Nephron (organoid): ENCODE measurements at regions not wholly inside any gene's neighbourhood (a gene's known extent, or its start where the extent isn't known, plus 50 kb on each side); places are given as distances from the start of the nearest gene placed in this dataset.
"Not testable (repeated sequence)": the region's sequence is repeated elsewhere in the genome, so short reads cannot be mapped to it uniquely, and the experiment has no call there.

Source experiments
- H3K27ac Mint-ChIP-seq, 3 experiments: 2 replicates each; pipeline ENCODE4 v1.8.0; 2020; ENCODE audit warnings: mixed read lengths in 3 of 3, mild to moderate bottlenecking in 2 of 3, moderate library complexity in 1 of 3
- H3K27me3 Mint-ChIP-seq: 2 replicates; pipeline ENCODE4 v1.8.0; 2021; ENCODE audit warnings: low read depth, mild to moderate bottlenecking, moderate library complexity, mixed read lengths
- H3K36me3 Mint-ChIP-seq: 2 replicates; pipeline ENCODE4 v1.8.0; 2020; ENCODE audit warnings: low read depth, mixed read lengths
- H3K4me1 Mint-ChIP-seq: 2 replicates; pipeline ENCODE4 v1.8.0; 2020; ENCODE audit warnings: mixed read lengths
- H3K4me3 Mint-ChIP-seq, 3 experiments: 2 replicates each; pipeline ENCODE4 v1.8.0; 2020; ENCODE audit warnings: mild to moderate bottlenecking in 3 of 3, mixed read lengths in 3 of 3, moderate library complexity in 2 of 3
- H3K9me3 Mint-ChIP-seq: 2 replicates; pipeline ENCODE4 v1.8.0; 2020; ENCODE audit warnings: mixed read lengths
- TF ChIP-seq, protein P1 (sequence below), 3 experiments: fragments of 200-600 bp; sonication (generic); IDR thresholded peaks; one replicate each; pipeline ENCODE4 v1.5.0; 2021; ENCODE audit warnings: antibody characterized with exemption in 3 of 3; ENCODE audit not compliant: unreplicated experiment in 3 of 3

DNA sequence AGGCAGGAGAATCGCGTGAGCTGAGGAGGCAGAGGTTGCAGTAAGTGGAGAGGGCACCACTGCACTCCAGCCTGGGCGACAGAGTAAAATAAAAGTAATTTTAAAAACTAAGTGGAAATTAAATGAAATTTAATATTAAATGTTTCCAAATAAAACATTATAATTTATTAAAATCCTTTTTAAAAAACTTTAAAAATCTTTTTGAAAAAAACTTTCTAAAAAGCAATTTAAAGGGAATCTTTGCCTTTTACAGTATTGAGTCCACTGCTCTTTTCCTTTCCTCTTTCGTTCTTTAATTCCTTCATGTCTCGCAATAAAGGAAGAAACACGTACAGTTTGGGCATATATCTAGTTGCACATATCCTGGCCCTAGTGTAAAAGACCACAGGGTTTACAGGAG lies 77.8 kb upstream of the DMRT1 start:
- H3K27ac Mint-ChIP-seq: no peak overlapping the region
- TF ChIP-seq, protein P1, sequence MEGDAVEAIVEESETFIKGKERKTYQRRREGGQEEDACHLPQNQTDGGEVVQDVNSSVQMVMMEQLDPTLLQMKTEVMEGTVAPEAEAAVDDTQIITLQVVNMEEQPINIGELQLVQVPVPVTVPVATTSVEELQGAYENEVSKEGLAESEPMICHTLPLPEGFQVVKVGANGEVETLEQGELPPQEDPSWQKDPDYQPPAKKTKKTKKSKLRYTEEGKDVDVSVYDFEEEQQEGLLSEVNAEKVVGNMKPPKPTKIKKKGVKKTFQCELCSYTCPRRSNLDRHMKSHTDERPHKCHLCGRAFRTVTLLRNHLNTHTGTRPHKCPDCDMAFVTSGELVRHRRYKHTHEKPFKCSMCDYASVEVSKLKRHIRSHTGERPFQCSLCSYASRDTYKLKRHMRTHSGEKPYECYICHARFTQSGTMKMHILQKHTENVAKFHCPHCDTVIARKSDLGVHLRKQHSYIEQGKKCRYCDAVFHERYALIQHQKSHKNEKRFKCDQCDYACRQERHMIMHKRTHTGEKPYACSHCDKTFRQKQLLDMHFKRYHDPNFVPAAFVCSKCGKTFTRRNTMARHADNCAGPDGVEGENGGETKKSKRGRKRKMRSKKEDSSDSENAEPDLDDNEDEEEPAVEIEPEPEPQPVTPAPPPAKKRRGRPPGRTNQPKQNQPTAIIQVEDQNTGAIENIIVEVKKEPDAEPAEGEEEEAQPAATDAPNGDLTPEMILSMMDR (IDR thresholded peaks at IDR 0.05; ENCODE audit: unreplicated experiment in 3 of 3): no peak
- peaks cover 6% of the 10 kb centered on the region for H3K9me3 Mint-ChIP-seq
- H3K27me3 Mint-ChIP-seq: peaks cover 16% of the 10 kb centered on the region
- no peaks in the 10 kb centered on the region for H3K36me3 Mint-ChIP-seq
- no peak overlapping the region for H3K4me3 Mint-ChIP-seq
- no peaks in the 10 kb centered on the region for H3K4me1 Mint-ChIP-seq

DNA sequence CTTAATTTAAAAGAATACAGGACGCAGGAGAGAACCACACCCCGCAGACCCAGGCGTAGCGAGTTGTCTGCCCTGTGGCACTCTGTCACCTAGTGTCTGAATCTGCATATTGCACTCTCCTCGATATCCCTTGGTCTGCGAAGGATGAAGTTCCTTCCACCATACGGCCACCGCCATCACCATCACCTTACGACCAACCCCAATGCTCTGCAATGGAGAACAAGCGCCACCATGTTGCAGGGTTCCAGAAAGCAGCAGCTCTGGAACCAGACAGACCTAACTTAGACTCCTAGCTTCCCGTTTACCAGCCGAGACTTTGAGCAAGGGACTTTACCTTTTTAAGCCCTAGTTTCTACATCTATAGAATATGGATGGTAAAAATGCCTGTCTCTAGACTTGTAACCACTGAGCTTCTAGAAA lies 77.4 kb upstream of the DMRT1 start:
- no peak overlapping the region for H3K4me3 Mint-ChIP-seq
- no peaks in the 10 kb centered on the region for H3K36me3 Mint-ChIP-seq
- TF ChIP-seq, protein P1 (IDR thresholded peaks at IDR 0.05; ENCODE audit: unreplicated experiment in 3 of 3): peak; percentile 81 to 87 (median 83)
- no peak overlapping the region for H3K27ac Mint-ChIP-seq
- H3K9me3 Mint-ChIP-seq: peaks cover 6% of the 10 kb centered on the region
- peaks cover 16% of the 10 kb centered on the region for H3K27me3 Mint-ChIP-seq
- H3K4me1 Mint-ChIP-seq: no peaks in the 10 kb centered on the region

DNA sequence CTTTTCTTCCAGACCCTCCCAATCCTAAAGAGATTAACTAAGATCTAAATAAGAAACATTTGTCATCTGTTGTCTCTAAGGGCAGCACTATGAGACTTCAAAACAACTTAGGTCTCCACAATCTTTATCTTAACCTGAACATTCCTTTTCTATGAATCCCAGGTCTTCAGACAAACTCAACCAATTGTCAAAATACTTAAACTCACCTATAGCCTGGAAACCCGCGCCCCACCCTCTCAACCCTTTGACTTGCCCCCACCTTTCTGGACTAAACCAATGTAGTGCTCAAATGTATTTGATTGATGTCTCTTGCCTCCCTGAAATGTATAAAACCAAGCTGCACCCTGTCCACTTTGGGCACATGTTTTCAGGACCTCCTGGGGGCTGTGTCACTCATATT lies 76.5 kb upstream of the DMRT1 start:
- TF ChIP-seq, protein P1 (IDR thresholded peaks at IDR 0.05; ENCODE audit: unreplicated experiment in 3 of 3): no peak
- no peak overlapping the region for H3K4me3 Mint-ChIP-seq
- no peaks in the 10 kb centered on the region for H3K4me1 Mint-ChIP-seq
- no peak overlapping the region for H3K27ac Mint-ChIP-seq
- H3K36me3 Mint-ChIP-seq: no peaks in the 10 kb centered on the region
- peaks cover 11% of the 10 kb centered on the region for H3K9me3 Mint-ChIP-seq
- peaks cover 16% of the 10 kb centered on the region for H3K27me3 Mint-ChIP-seq

DNA sequence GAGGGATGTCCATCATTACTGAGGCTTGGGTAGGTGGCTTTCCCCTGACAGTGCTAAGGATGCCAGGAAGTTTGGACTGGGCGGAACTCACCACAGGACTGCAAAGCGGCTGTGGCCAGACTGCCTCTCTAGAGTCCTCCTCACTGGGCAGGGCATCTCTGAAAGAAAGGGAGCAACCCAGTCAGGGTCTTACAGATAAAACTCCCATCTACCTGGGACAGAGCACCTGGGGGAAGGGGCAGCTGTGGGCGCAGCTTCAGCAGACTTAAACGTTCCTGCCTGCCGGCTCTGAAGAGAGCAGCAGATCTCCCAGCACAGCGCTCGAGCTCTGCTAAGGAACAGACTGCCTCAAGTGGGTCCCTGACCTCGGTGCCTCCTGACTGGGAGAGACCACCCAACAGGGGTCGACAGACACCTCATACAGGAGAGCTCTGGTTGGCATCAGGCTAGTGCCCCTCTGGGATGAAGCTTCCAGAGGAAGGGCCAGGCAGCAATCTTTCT lies 74.4 kb upstream of the DMRT1 start:
- not testable (repeated sequence) for H3K4me3 Mint-ChIP-seq, H3K4me1 Mint-ChIP-seq, H3K27ac Mint-ChIP-seq, H3K36me3 Mint-ChIP-seq
- peaks cover 29% of the 10 kb centered on the region for H3K9me3 Mint-ChIP-seq
- peaks cover 18% of the 10 kb centered on the region for H3K27me3 Mint-ChIP-seq

DNA sequence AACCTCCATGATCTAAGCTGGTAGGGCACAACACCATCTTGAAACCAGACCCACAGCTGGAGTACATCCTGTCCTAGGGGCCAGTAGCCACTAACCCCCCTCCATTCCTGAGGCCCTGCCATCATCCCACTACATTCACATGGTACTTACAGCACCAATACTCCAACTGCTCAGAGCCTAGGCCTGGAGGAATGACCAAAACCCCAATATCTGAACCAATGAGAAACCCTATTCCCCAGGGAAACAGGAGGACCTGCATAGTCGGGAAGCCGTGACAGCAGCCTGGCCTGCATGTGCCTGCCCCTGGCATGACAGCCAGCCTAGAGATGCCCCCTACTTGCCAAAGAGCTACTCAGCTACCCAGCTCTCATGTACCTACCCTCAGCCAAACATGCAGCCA lies 65.4 kb upstream of the DMRT1 start:
- no peak overlapping the region for H3K4me3 Mint-ChIP-seq
- TF ChIP-seq, protein P1 (IDR thresholded peaks at IDR 0.05; ENCODE audit: unreplicated experiment in 3 of 3): no peak
- no peak overlapping the region for H3K27ac Mint-ChIP-seq
- H3K4me1 Mint-ChIP-seq: no peaks in the 10 kb centered on the region
- H3K27me3 Mint-ChIP-seq: peaks cover 1% of the 10 kb centered on the region
- H3K36me3 Mint-ChIP-seq: no peaks in the 10 kb centered on the region
- peaks cover 34% of the 10 kb centered on the region for H3K9me3 Mint-ChIP-seq

DNA sequence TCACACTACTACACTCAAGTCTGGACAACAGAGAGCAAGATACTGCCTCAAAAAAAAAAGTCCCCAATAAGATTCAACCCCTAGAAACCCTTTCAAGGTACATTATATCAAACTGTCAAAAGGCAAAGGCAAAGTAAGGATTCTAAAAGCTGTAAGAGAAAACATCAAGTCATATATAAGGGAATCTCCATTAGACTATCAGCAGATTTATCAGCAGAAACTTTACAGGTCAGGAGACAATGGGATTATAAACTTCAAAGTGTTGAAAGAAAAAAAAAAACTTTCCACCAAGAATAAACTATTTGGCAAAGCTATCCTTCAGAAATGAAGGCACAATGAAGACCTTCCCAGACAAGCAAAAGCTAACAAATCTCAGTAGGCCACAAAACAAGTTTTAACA lies 63.5 kb upstream of the DMRT1 start:
- Mint-ChIP-seq H3K9me3 (peaks cover 26% of the 10 kb centered on the region), H3K36me3 (no peaks in the 10 kb centered on the region)
- TF ChIP-seq, protein P1 (IDR thresholded peaks at IDR 0.05; ENCODE audit: unreplicated experiment in 3 of 3): no peak

More for the DNA sequence above, 63.5 kb upstream of the DMRT1 start:
- Mint-ChIP-seq H3K4me3 (no peak overlapping the region), H3K27ac (no peak overlapping the region), H3K27me3 (peaks cover 4% of the 10 kb centered on the region), H3K4me1 (no peaks in the 10 kb centered on the region)
